GM23338 (cell line): ENCODE measurements at regions not wholly inside any gene's neighbourhood (a gene's known extent, or its start where the extent isn't known, plus 50 kb on each side); places are given as distances from the start of the nearest gene placed in this dataset.

ENCODE experiments used
- ATAC-seq: fragments of 200-7000 bp; cut with Tn5 transposase; 3 replicates; pipeline ENCODE4 v1.9.1; 2020
- DNase-seq: peaks from one replicate; pipeline ENCODE4 v3.0.0-alpha.2; 2015; ENCODE audit warnings: low spot score
- H2AFZ ChIP-seq: fragments of 200-600 bp; sonication (generic); 2 replicates; pipeline ENCODE4 v1.8.0; 2016; ENCODE audit warnings: antibody characterized with exemption, mild to moderate bottlenecking, moderate library complexity
- H3F3A ChIP-seq: fragments of 200-600 bp; sonication (generic); replicated peaks from 2 replicates; pipeline ENCODE4 v1.8.0; 2017; ENCODE audit warnings: antibody characterized with exemption, mixed run types, low read depth
- H3K27ac ChIP-seq: fragments of 200-600 bp; sonication (generic); 2 replicates; pipeline ENCODE4 v1.6.1; 2016; ENCODE audit warnings: low read depth
- H3K27me3 ChIP-seq: fragments of 200-600 bp; sonication (generic); 2 replicates; pipeline ENCODE4 v1.8.0; 2016; ENCODE audit warnings: mild to moderate bottlenecking, mixed run types, moderate library complexity; ENCODE audit not compliant: insufficient read depth
- H3K36me3 ChIP-seq: fragments of 200-600 bp; sonication (generic); 2 replicates; pipeline ENCODE4 v1.8.0; 2016; ENCODE audit warnings: mild to moderate bottlenecking; ENCODE audit not compliant: insufficient read depth
- H3K4me1 ChIP-seq: fragments of 200-600 bp; sonication (generic); 2 replicates; pipeline ENCODE4 v1.8.0; 2016; ENCODE audit warnings: mild to moderate bottlenecking, moderate library complexity; ENCODE audit not compliant: insufficient read depth
- H3K4me2 ChIP-seq: fragments of 200-600 bp; sonication (generic); 2 replicates; pipeline ENCODE4 v1.7.1; 2017; ENCODE audit warnings: mixed run types
- H3K4me3 ChIP-seq: fragments of 200-600 bp; sonication (generic); 2 replicates; pipeline ENCODE4 v1.6.1; 2016; ENCODE audit warnings: mixed run types
- H3K79me2 ChIP-seq: fragments of 200-600 bp; sonication (generic); replicated peaks from 2 replicates; pipeline ENCODE4 v1.8.0; 2017; ENCODE audit warnings: mild to moderate bottlenecking; ENCODE audit not compliant: insufficient read depth
- H3K9me2 ChIP-seq: fragments of 200-600 bp; sonication (generic); 2 replicates; pipeline ENCODE4 v1.8.0; 2017; ENCODE audit not compliant: insufficient read depth
- H4K20me1 ChIP-seq: fragments of 200-600 bp; sonication (generic); replicated peaks from 2 replicates; pipeline ENCODE4 v1.8.0; 2017; ENCODE audit warnings: mild to moderate bottlenecking; ENCODE audit not compliant: insufficient read depth
- H3K27ac Mint-ChIP-seq: 2 replicates; pipeline ENCODE4 v1.8.0; 2020; ENCODE audit warnings: inconsistent platforms, mild to moderate bottlenecking, moderate library complexity, mixed read lengths
- H3K27me3 Mint-ChIP-seq: 3 replicates; pipeline ENCODE4 v1.8.0; 2022; ENCODE audit warnings: low read depth, mild to moderate bottlenecking, moderate library complexity, mixed read lengths, inconsistent platforms; ENCODE audit not compliant: insufficient read depth, poor library complexity
- H3K36me3 Mint-ChIP-seq: 3 replicates; pipeline ENCODE4 v1.8.0; 2021; ENCODE audit warnings: low read depth, mild to moderate bottlenecking, inconsistent platforms, moderate library complexity, mixed read lengths
- H3K4me1 Mint-ChIP-seq: 3 replicates; pipeline ENCODE4 v1.8.0; 2020; ENCODE audit warnings: mild to moderate bottlenecking, inconsistent platforms, mixed read lengths
- H3K4me3 Mint-ChIP-seq: 3 replicates; pipeline ENCODE4 v1.8.0; 2021; ENCODE audit warnings: moderate library complexity, mild to moderate bottlenecking, inconsistent platforms, mixed read lengths
- H3K9me3 Mint-ChIP-seq: 3 replicates; pipeline ENCODE4 v1.8.0; 2020; ENCODE audit warnings: moderate library complexity, mild to moderate bottlenecking, inconsistent platforms, mixed read lengths
- CREB1 ChIP-seq: fragments of 250-450 bp; sonication (Bioruptor Pico); IDR thresholded peaks from 2 replicates; pipeline ENCODE4 v1.5.0; 2020; ENCODE audit warnings: low read depth, mild to moderate bottlenecking, moderate library complexity
- CTCF ChIP-seq, 2 experiments: fragments of 200-600 bp in 1 of 2; sonication (generic) in 1 of 2; conservative IDR thresholded peaks; 2 replicates each; pipeline versions ENCODE4 v1.5.1 to v1.6.1; 2016 to 2017; ENCODE audit warnings: antibody characterized with exemption in 2 of 2, low read depth in 2 of 2, mild to moderate bottlenecking in 2 of 2, moderate library complexity in 1 of 2
- ETS1 ChIP-seq: IDR thresholded peaks from 2 replicates; pipeline ENCODE4 v1.6.1; 2016; ENCODE audit warnings: antibody characterized with exemption
- EZH2 ChIP-seq: fragments of 200-600 bp; sonication (generic); IDR thresholded peaks from one replicate; pipeline ENCODE4 v1.8.0; 2017; ENCODE audit warnings: antibody characterized with exemption, mild to moderate bottlenecking, low read depth; ENCODE audit not compliant: unreplicated experiment
- EZH2phosphoT487 ChIP-seq: fragments of 200-600 bp; sonication (generic); IDR thresholded peaks from one replicate; pipeline ENCODE4 v1.8.1; 2018; ENCODE audit warnings: antibody characterized with exemption; ENCODE audit not compliant: unreplicated experiment
- POLR2AphosphoS5 ChIP-seq: IDR thresholded peaks from 2 replicates; pipeline ENCODE4 v1.6.1; 2016; ENCODE audit warnings: antibody characterized with exemption, low read depth
- STAT1 ChIP-seq: IDR thresholded peaks from one replicate; pipeline ENCODE4 v1.6.1; 2016; ENCODE audit warnings: antibody characterized with exemption; ENCODE audit not compliant: unreplicated experiment
- ZNF114 ChIP-seq: fragments of 250-450 bp; sonication (Bioruptor Pico); IDR thresholded peaks from 2 replicates; pipeline ENCODE4 v1.5.0; 2020; ENCODE audit warnings: mild to moderate bottlenecking, moderate library complexity
- TF ChIP-seq, protein P1 (sequence below): fragments of 250-450 bp; sonication (Bioruptor Pico); IDR thresholded peaks from 2 replicates; pipeline ENCODE4 v1.5.0; 2020; ENCODE audit warnings: mild to moderate bottlenecking, moderate library complexity
- TF ChIP-seq, protein P2 (sequence below): IDR thresholded peaks from one replicate; pipeline ENCODE4 v1.6.1; 2018; ENCODE audit warnings: antibody characterized with exemption; ENCODE audit not compliant: unreplicated experiment

DNA sequence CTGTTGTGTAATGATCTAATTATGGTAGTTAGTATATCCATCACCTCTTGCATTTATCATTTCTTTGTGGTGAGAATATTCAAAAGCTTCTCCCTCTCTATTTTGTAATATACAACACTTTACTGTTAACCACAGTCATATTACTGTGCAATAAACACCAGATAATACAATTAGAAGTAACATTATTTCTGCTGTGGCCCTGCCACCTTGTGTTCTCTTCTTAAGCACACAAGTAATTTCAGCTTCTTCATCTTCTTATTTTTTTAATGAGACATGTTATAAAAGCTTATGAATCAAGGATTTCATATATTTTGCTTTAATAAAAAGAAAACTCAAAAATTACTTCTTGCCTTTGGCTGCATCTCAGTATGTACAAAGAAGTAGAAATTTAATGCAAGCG lies 675.2 kb upstream of the INTU start (continued):
- TF ChIP-seq EZH2phosphoT487 (no peak), CREB1 (CRISPR knock-in tag) (no peak), POLR2AphosphoS5 (no peak), EZH2 (no peak), STAT1 (no peak)
- TF ChIP-seq, protein P1, sequence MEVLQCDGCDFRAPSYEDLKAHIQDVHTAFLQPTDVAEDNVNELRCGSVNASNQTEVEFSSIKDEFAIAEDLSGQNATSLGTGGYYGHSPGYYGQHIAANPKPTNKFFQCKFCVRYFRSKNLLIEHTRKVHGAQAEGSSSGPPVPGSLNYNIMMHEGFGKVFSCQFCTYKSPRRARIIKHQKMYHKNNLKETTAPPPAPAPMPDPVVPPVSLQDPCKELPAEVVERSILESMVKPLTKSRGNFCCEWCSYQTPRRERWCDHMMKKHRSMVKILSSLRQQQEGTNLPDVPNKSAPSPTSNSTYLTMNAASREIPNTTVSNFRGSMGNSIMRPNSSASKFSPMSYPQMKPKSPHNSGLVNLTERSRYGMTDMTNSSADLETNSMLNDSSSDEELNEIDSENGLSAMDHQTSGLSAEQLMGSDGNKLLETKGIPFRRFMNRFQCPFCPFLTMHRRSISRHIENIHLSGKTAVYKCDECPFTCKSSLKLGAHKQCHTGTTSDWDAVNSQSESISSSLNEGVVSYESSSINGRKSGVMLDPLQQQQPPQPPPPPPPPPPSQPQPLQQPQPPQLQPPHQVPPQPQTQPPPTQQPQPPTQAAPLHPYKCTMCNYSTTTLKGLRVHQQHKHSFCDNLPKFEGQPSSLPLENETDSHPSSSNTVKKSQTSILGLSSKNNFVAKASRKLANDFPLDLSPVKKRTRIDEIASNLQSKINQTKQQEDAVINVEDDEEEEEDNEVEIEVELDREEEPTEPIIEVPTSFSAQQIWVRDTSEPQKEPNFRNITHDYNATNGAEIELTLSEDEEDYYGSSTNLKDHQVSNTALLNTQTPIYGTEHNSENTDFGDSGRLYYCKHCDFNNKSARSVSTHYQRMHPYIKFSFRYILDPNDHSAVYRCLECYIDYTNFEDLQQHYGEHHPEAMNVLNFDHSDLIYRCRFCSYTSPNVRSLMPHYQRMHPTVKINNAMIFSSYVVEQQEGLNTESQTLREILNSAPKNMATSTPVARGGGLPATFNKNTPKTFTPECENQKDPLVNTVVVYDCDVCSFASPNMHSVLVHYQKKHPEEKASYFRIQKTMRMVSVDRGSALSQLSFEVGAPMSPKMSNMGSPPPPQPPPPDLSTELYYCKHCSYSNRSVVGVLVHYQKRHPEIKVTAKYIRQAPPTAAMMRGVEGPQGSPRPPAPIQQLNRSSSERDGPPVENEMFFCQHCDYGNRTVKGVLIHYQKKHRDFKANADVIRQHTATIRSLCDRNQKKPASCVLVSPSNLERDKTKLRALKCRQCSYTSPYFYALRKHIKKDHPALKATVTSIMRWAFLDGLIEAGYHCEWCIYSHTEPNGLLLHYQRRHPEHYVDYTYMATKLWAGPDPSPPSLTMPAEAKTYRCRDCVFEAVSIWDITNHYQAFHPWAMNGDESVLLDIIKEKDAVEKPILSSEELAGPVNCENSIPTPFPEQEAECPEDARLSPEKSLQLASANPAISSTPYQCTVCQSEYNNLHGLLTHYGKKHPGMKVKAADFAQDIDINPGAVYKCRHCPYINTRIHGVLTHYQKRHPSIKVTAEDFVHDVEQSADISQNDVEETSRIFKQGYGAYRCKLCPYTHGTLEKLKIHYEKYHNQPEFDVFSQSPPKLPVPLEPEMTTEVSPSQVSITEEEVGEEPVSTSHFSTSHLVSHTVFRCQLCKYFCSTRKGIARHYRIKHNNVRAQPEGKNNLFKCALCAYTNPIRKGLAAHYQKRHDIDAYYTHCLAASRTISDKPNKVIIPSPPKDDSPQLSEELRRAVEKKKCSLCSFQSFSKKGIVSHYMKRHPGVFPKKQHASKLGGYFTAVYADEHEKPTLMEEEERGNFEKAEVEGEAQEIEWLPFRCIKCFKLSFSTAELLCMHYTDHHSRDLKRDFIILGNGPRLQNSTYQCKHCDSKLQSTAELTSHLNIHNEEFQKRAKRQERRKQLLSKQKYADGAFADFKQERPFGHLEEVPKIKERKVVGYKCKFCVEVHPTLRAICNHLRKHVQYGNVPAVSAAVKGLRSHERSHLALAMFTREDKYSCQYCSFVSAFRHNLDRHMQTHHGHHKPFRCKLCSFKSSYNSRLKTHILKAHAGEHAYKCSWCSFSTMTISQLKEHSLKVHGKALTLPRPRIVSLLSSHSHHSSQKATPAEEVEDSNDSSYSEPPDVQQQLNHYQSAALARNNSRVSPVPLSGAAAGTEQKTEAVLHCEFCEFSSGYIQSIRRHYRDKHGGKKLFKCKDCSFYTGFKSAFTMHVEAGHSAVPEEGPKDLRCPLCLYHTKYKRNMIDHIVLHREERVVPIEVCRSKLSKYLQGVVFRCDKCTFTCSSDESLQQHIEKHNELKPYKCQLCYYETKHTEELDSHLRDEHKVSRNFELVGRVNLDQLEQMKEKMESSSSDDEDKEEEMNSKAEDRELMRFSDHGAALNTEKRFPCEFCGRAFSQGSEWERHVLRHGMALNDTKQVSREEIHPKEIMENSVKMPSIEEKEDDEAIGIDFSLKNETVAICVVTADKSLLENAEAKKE (CRISPR knock-in tag) = no peak

GRCh38 chr4:126957987-126958386 lies 674.8 kb upstream of the INTU start:
- ATAC-seq = no peak
- H3K9me2 ChIP-seq = no peaks in the 10 kb centered on the region
- peaks cover 6% of the 10 kb centered on the region; the same call in 1 of the 2 replicates for H3K4me1 ChIP-seq
- no peaks in the 10 kb centered on the region for H3K79me2 ChIP-seq
- no peaks in the 10 kb centered on the region for H3K36me3 ChIP-seq
- Mint-ChIP-seq H3K27ac (peak overlapping the region; percentile 68), H3K36me3 (no peaks in the 10 kb centered on the region), H3K4me1 (peaks cover 12% of the 10 kb centered on the region), H3K9me3 (no peaks in the 10 kb centered on the region; the same call in 2 of the 3 replicates), H3K4me3 (no peak overlapping the region), H3K27me3 (no peaks in the 10 kb centered on the region)
- H4K20me1 ChIP-seq = no peaks in the 10 kb centered on the region
- H3K4me2 ChIP-seq = no peak overlapping the region
- DNase-seq = no peak
- H2AFZ ChIP-seq = peak overlapping the region; percentile 16; the same call in 1 of the 2 replicates
- no peak overlapping the region for H3K4me3 ChIP-seq
- no peaks in the 10 kb centered on the region for H3K27me3 ChIP-seq
- TF ChIP-seq STAT1 (no peak), ZNF114 (CRISPR knock-in tag) (no peak), CREB1 (CRISPR knock-in tag) (no peak), ETS1 (no peak), EZH2phosphoT487 (no peak), CTCF (conservative IDR thresholded peaks at IDR 0.05; ENCODE audit: low read depth in 2 of 2) (no peak)
- TF ChIP-seq, protein P2, sequence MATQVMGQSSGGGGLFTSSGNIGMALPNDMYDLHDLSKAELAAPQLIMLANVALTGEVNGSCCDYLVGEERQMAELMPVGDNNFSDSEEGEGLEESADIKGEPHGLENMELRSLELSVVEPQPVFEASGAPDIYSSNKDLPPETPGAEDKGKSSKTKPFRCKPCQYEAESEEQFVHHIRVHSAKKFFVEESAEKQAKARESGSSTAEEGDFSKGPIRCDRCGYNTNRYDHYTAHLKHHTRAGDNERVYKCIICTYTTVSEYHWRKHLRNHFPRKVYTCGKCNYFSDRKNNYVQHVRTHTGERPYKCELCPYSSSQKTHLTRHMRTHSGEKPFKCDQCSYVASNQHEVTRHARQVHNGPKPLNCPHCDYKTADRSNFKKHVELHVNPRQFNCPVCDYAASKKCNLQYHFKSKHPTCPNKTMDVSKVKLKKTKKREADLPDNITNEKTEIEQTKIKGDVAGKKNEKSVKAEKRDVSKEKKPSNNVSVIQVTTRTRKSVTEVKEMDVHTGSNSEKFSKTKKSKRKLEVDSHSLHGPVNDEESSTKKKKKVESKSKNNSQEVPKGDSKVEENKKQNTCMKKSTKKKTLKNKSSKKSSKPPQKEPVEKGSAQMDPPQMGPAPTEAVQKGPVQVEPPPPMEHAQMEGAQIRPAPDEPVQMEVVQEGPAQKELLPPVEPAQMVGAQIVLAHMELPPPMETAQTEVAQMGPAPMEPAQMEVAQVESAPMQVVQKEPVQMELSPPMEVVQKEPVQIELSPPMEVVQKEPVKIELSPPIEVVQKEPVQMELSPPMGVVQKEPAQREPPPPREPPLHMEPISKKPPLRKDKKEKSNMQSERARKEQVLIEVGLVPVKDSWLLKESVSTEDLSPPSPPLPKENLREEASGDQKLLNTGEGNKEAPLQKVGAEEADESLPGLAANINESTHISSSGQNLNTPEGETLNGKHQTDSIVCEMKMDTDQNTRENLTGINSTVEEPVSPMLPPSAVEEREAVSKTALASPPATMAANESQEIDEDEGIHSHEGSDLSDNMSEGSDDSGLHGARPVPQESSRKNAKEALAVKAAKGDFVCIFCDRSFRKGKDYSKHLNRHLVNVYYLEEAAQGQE = no peak
- H3F3A ChIP-seq = no peaks in the 10 kb centered on the region
- no peak overlapping the region for H3K27ac ChIP-seq
